ENCODE measurements at regions not wholly inside any gene's neighbourhood (a gene's known extent, or its start where the extent isn't known, plus 50 kb on each side); places are given as distances from the start of the nearest gene placed in this dataset.

DNA sequence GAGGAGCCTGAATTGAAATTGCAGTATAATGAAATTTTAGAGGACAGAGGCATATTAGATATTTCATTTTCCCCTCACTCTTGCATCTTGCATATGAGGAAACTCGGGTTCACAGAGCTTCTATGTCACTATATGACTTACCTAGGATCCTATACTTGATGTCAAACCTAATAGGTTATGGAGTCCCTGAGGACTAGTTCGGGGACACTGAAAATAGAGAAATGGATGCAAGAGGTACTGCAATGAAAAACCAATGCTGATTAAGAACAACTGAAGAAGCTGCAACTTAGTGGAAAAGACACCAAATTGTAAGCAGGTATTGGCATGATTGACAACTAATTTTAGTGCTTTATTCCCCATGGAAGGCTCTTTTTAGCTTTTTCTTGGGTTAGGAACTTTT lies 210.1 kb downstream of the IKZF2 start:
- TF ChIP-seq POLR2A (IDR thresholded peaks at IDR 0.05), result no peak
- TF ChIP-seq, protein P1, sequence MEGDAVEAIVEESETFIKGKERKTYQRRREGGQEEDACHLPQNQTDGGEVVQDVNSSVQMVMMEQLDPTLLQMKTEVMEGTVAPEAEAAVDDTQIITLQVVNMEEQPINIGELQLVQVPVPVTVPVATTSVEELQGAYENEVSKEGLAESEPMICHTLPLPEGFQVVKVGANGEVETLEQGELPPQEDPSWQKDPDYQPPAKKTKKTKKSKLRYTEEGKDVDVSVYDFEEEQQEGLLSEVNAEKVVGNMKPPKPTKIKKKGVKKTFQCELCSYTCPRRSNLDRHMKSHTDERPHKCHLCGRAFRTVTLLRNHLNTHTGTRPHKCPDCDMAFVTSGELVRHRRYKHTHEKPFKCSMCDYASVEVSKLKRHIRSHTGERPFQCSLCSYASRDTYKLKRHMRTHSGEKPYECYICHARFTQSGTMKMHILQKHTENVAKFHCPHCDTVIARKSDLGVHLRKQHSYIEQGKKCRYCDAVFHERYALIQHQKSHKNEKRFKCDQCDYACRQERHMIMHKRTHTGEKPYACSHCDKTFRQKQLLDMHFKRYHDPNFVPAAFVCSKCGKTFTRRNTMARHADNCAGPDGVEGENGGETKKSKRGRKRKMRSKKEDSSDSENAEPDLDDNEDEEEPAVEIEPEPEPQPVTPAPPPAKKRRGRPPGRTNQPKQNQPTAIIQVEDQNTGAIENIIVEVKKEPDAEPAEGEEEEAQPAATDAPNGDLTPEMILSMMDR (IDR thresholded peaks at IDR 0.05), result no peak

All from Peyer's patch (tissue), 4 donors.